Parathyroid adenoma (tissue), 2 donors: ENCODE measurements at regions not wholly inside any gene's neighbourhood (a gene's known extent, or its start where the extent isn't known, plus 50 kb on each side); places are given as distances from the start of the nearest gene placed in this dataset.

Experiments
- H2AFZ ChIP-seq: fragments of 300-600 bp; sonication (generic); one replicate; pipeline ENCODE4 v1.7.0; 2017; ENCODE audit warnings: antibody characterized with exemption, mild to moderate bottlenecking
- H3K27ac ChIP-seq: fragments of 300-600 bp; sonication (generic); one replicate; pipeline ENCODE4 v1.7.0; 2017
- H3K27me3 ChIP-seq: fragments of 300-600 bp; sonication (generic); one replicate; pipeline ENCODE4 v1.7.0; 2017; ENCODE audit warnings: low read length; ENCODE audit not compliant: control insufficient read depth, insufficient read depth
- H3K36me3 ChIP-seq: fragments of 300-600 bp; sonication (generic); one replicate; pipeline ENCODE4 v1.7.0; 2017; ENCODE audit warnings: low read length; ENCODE audit not compliant: control insufficient read depth, insufficient read depth
- H3K4me1 ChIP-seq: fragments of 300-600 bp; sonication (generic); one replicate; pipeline ENCODE4 v1.7.0; 2017; ENCODE audit warnings: control low read depth
- H3K4me2 ChIP-seq: fragments of 300-600 bp; sonication (generic); one replicate; pipeline ENCODE4 v1.7.0; 2017; ENCODE audit warnings: low read length
- H3K4me3 ChIP-seq: fragments of 300-600 bp; sonication (generic); one replicate; pipeline ENCODE4 v1.7.0; 2017; ENCODE audit warnings: low read depth, low read length
- H3K79me2 ChIP-seq: fragments of 300-600 bp; sonication (generic); one replicate; pipeline ENCODE4 v1.7.0; 2017; ENCODE audit warnings: control low read depth
- H3K9ac ChIP-seq: fragments of 300-600 bp; sonication (generic); one replicate; pipeline ENCODE4 v1.7.0; 2017; ENCODE audit warnings: mild to moderate bottlenecking
- H3K9me3 ChIP-seq: fragments of 300-600 bp; sonication (generic); one replicate; pipeline ENCODE4 v1.7.0; 2017; ENCODE audit warnings: low read length; ENCODE audit not compliant: control insufficient read depth
- TF ChIP-seq, protein P1 (sequence below): fragments of 300-600 bp; sonication (generic); IDR thresholded peaks from one replicate; pipeline ENCODE4 v1.7.0; 2017; ENCODE audit warnings: antibody characterized with exemption, mild to moderate bottlenecking
- donor health status: primary hyperparathyroidism.

GRCh38 chr1:68594851-68595250 is 98.0 kb upstream of the DEPDC1 start:
- H2AFZ ChIP-seq = no peak overlapping the region
- H3K27ac ChIP-seq = no peak overlapping the region
- H3K36me3 ChIP-seq = no peaks in the 10 kb centered on the region
- H3K79me2 ChIP-seq = no peaks in the 10 kb centered on the region
- no peaks in the 10 kb centered on the region for H3K27me3 ChIP-seq
- no peaks in the 10 kb centered on the region for H3K4me1 ChIP-seq
- TF ChIP-seq, protein P1, sequence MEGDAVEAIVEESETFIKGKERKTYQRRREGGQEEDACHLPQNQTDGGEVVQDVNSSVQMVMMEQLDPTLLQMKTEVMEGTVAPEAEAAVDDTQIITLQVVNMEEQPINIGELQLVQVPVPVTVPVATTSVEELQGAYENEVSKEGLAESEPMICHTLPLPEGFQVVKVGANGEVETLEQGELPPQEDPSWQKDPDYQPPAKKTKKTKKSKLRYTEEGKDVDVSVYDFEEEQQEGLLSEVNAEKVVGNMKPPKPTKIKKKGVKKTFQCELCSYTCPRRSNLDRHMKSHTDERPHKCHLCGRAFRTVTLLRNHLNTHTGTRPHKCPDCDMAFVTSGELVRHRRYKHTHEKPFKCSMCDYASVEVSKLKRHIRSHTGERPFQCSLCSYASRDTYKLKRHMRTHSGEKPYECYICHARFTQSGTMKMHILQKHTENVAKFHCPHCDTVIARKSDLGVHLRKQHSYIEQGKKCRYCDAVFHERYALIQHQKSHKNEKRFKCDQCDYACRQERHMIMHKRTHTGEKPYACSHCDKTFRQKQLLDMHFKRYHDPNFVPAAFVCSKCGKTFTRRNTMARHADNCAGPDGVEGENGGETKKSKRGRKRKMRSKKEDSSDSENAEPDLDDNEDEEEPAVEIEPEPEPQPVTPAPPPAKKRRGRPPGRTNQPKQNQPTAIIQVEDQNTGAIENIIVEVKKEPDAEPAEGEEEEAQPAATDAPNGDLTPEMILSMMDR = no peak
- H3K4me3 ChIP-seq = no peak overlapping the region
- no peak overlapping the region for H3K9ac ChIP-seq
- no peaks in the 10 kb centered on the region for H3K9me3 ChIP-seq
- no peak overlapping the region for H3K4me2 ChIP-seq

GRCh38 chr1:68600049-68600661 is 103.3 kb upstream of the DEPDC1 start:
- Histone ChIP-seq H3K4me1 (no peaks in the 10 kb centered on the region), H3K79me2 (no peaks in the 10 kb centered on the region), H3K4me2 (no peak overlapping the region), H3K9ac (no peak overlapping the region), H2AFZ (no peak overlapping the region), H3K27ac (no peak overlapping the region), H3K27me3 (no peaks in the 10 kb centered on the region), H3K9me3 (no peaks in the 10 kb centered on the region), H3K4me3 (no peak overlapping the region), H3K36me3 (no peaks in the 10 kb centered on the region)
- TF ChIP-seq, protein P1 = no peak

- TF ChIP-seq, protein P1 = no peak
- Histone ChIP-seq H3K79me2 (no peaks in the 10 kb centered on the region), H3K36me3 (no peaks in the 10 kb centered on the region), H3K4me2 (no peak overlapping the region), H3K9me3 (no peaks in the 10 kb centered on the region), H3K4me3 (no peak overlapping the region), H3K9ac (no peak overlapping the region), H3K27ac (no peak overlapping the region), H2AFZ (no peak overlapping the region), H3K27me3 (no peaks in the 10 kb centered on the region), H3K4me1 (no peaks in the 10 kb centered on the region)
These were observed 111.4 kb upstream of the DEPDC1 start for GRCh38 chr1:68608289-68608688.

- Histone ChIP-seq H3K9me3 (no peaks in the 10 kb centered on the region), H3K36me3 (no peaks in the 10 kb centered on the region)
These were observed 118.4 kb upstream of the DEPDC1 start for GRCh38 chr1:68615312-68615711.

More at GRCh38 chr1:68615312-68615711, 118.4 kb upstream of the DEPDC1 start:
- Histone ChIP-seq H3K4me1 (no peaks in the 10 kb centered on the region), H3K4me2 (no peak overlapping the region), H3K4me3 (no peak overlapping the region), H2AFZ (no peak overlapping the region), H3K9ac (no peak overlapping the region), H3K27ac (no peak overlapping the region), H3K79me2 (no peaks in the 10 kb centered on the region), H3K27me3 (no peaks in the 10 kb centered on the region)
- TF ChIP-seq, protein P1 = no peak
